Esophagus muscularis mucosa (tissue), 4 donors: ENCODE measurements at regions not wholly inside any gene's neighbourhood (a gene's known extent, or its start where the extent isn't known, plus 50 kb on each side); places are given as distances from the start of the nearest gene placed in this dataset.

Experiments used
- DNase-seq: peaks from one replicate; pipeline ENCODE4 v3.0.0-alpha.2; 2017; ENCODE audit errors: extremely low spot score
- H3K27ac ChIP-seq, 4 donors: fragments of 200-600 bp; sonication (generic); replicated peaks in 1 of 4; 1 replicate in 3 of 4; 2 replicates in 1 of 4; pipeline ENCODE4 v1.5.1; 2016 to 2019; ENCODE audit warnings: mild to moderate bottlenecking in 1 of 4
- H3K27me3 ChIP-seq, 4 donors: fragments of 200-600 bp; sonication (generic); one replicate each; pipeline versions ENCODE4 v1.5.1 to v1.6.0; 2016 to 2019
- H3K36me3 ChIP-seq, 4 donors: fragments of 200-600 bp; sonication (generic); one replicate each; pipeline ENCODE4 v1.5.1; 2016 to 2019
- H3K4me1 ChIP-seq, 4 donors: fragments of 200-600 bp; sonication (generic); one replicate each; pipeline ENCODE4 v1.5.1; 2016 to 2019
- H3K4me3 ChIP-seq, 4 donors: fragments of 200-600 bp; sonication (generic); 1 replicate in 2 of 4; 2 replicates in 2 of 4; pipeline ENCODE4 v1.5.1; 2016 to 2019; ENCODE audit warnings: mild to moderate bottlenecking in 4 of 4, moderate library complexity in 1 of 4
- H3K9me3 ChIP-seq, 4 donors: fragments of 200-600 bp; sonication (generic); 1 replicate in 3 of 4; 2 replicates in 1 of 4; pipeline ENCODE4 v1.5.1; 2016 to 2019
- CTCF ChIP-seq, 3 experiments: fragments of 200-600 bp in 2 of 3; fragments of 450-650 bp in 1 of 3; sonication (generic) in 2 of 3; IDR thresholded peaks; one replicate each; pipeline ENCODE4 v1.5.1; 2017 to 2019; ENCODE audit warnings: antibody characterized with exemption in 3 of 3, mild to moderate bottlenecking in 2 of 3, moderate library complexity in 1 of 3
- EP300 ChIP-seq: sonication (generic); formaldehyde crosslinking; IDR thresholded peaks from one replicate; pipeline ENCODE4 v1.6.1; 2017; ENCODE audit warnings: antibody characterized with exemption
- POLR2A ChIP-seq: fragments of 450-650 bp; IDR thresholded peaks from one replicate; pipeline ENCODE4 v1.6.1; 2017; ENCODE audit warnings: antibody characterized with exemption, moderate library complexity, mild to moderate bottlenecking, low read depth
- POLR2AphosphoS5 ChIP-seq, 2 donors: sonication (generic); formaldehyde crosslinking; IDR thresholded peaks; one replicate each; pipeline ENCODE4 v1.6.1; 2017; ENCODE audit warnings: antibody characterized with exemption in 2 of 2
- WGBS: methylation state at CpG from one replicate; pipeline ENCODE4 v1.1.5; 2018; 5-methylcytosine and 5-hydroxymethylcytosine counted together
- intact Hi-C: fragments of 100-400 bp; cut with DNase I; formaldehyde crosslinking; loops from one replicate; pipeline ENCODE4 v1.15.1; 2023

- TF ChIP-seq EP300 (no peak), POLR2AphosphoS5 (IDR thresholded peaks at IDR 0.05) (no peak), CTCF (IDR thresholded peaks at IDR 0.05) (no peak), POLR2A (no peak)
- Histone ChIP-seq H3K9me3 (no peaks in the 10 kb centered on the region), H3K4me1 (peaks cover 0 to 7% (median 0%) of the 10 kb centered on the region in 4 donors), H3K36me3 (no peaks in the 10 kb centered on the region), H3K27me3 (no peaks in the 10 kb centered on the region), H3K4me3 (no peak overlapping the region), H3K27ac (no peak overlapping the region)
- intact Hi-C loops = no loop called here
- WGBS = 83% methylated on average over 3 of the region's 3 CpGs
- DNase-seq = peak; percentile 75
Observed at GRCh38 chr10:121062115-121062514, 211.0 kb downstream of the WDR11 start.

GRCh38 chr10:121063744-121064143, 212.6 kb downstream of the WDR11 start:
- no peaks in the 10 kb centered on the region for H3K27me3 ChIP-seq
- H3K9me3 ChIP-seq = no peaks in the 10 kb centered on the region
- H3K27ac ChIP-seq = no peak overlapping the region
- no peak overlapping the region for H3K4me3 ChIP-seq
- intact Hi-C loops = no loop called here
- peaks cover 0 to 7% (median 0%) of the 10 kb centered on the region in 4 donors for H3K4me1 ChIP-seq
- TF ChIP-seq POLR2AphosphoS5 (IDR thresholded peaks at IDR 0.05) (no peak), POLR2A (no peak), CTCF (IDR thresholded peaks at IDR 0.05) (no peak), EP300 (no peak)
- no peaks in the 10 kb centered on the region for H3K36me3 ChIP-seq
- DNase-seq = peak; percentile 68
- WGBS = 59% methylated on average over 8 of the region's 8 CpGs

- intact Hi-C loops = no loop called here
- TF ChIP-seq EP300 (no peak), CTCF (IDR thresholded peaks at IDR 0.05) (no peak)
Observed at GRCh38 chr10:121064491-121064890, 213.3 kb downstream of the WDR11 start.

GRCh38 chr10:121065330-121065729, 214.2 kb downstream of the WDR11 start:
- intact Hi-C loops = no loop called here
- Histone ChIP-seq H3K4me1 (peaks cover 0 to 15% (median 3%) of the 10 kb centered on the region in 4 donors), H3K4me3 (no peak overlapping the region), H3K27me3 (no peaks in the 10 kb centered on the region), H3K36me3 (no peaks in the 10 kb centered on the region), H3K9me3 (no peaks in the 10 kb centered on the region), H3K27ac (no peak overlapping the region)
- no peak for DNase-seq
- TF ChIP-seq EP300 (no peak), CTCF (IDR thresholded peaks at IDR 0.05) (no peak), POLR2A (no peak), POLR2AphosphoS5 (IDR thresholded peaks at IDR 0.05) (no peak)

More at GRCh38 chr10:121064491-121064890, 213.3 kb downstream of the WDR11 start:
- DNase-seq = peak; percentile 84
- Histone ChIP-seq H3K27me3 (no peaks in the 10 kb centered on the region), H3K4me1 (peaks cover 0 to 10% (median 0%) of the 10 kb centered on the region in 4 donors), H3K36me3 (no peaks in the 10 kb centered on the region), H3K4me3 (no peak overlapping the region), H3K27ac (no peak overlapping the region), H3K9me3 (no peaks in the 10 kb centered on the region)

- H3K4me3 ChIP-seq = no peak overlapping the region
- H3K4me1 ChIP-seq = peaks cover 0 to 48% (median 27%) of the 10 kb centered on the region in 4 donors
- H3K27ac ChIP-seq = peak overlapping the region in 1 of 4 donors; percentile 74
- H3K9me3 ChIP-seq = no peaks in the 10 kb centered on the region
- intact Hi-C loops = no loop called here
- no peaks in the 10 kb centered on the region for H3K27me3 ChIP-seq
- 68% methylated on average over 9 of the region's 9 CpGs for WGBS
- no peak for TF ChIP-seq CTCF (IDR thresholded peaks at IDR 0.05)
- no peak for TF ChIP-seq POLR2AphosphoS5 (IDR thresholded peaks at IDR 0.05)
- no peak for TF ChIP-seq EP300
- TF ChIP-seq POLR2A = no peak
- no peak for DNase-seq
- H3K36me3 ChIP-seq = no peaks in the 10 kb centered on the region
Observed at GRCh38 chr10:121069061-121069850, 218.1 kb downstream of the WDR11 start.
